Sigmoid colon (tissue), 3 donors: ENCODE measurements at regions not wholly inside any gene's neighbourhood (a gene's known extent, or its start where the extent isn't known, plus 50 kb on each side); places are given as distances from the start of the nearest gene placed in this dataset.

ENCODE experiments used
- POLR2A ChIP-seq, 2 donors: fragments of 450-650 bp; IDR thresholded peaks; one replicate each; pipeline ENCODE4 v1.6.1; 2016; ENCODE audit warnings: antibody characterized with exemption in 2 of 2, mild to moderate bottlenecking in 2 of 2, moderate library complexity in 2 of 2
- TF ChIP-seq, protein P1 (sequence below), 4 experiments: fragments of 450-650 bp in 3 of 4; fragments of 200-600 bp in 1 of 4; IDR thresholded peaks; one replicate each; pipeline ENCODE4 v1.5.1; 2016 to 2019; ENCODE audit warnings: antibody characterized with exemption in 4 of 4, mild to moderate bottlenecking in 3 of 4, moderate library complexity in 2 of 4

DNA sequence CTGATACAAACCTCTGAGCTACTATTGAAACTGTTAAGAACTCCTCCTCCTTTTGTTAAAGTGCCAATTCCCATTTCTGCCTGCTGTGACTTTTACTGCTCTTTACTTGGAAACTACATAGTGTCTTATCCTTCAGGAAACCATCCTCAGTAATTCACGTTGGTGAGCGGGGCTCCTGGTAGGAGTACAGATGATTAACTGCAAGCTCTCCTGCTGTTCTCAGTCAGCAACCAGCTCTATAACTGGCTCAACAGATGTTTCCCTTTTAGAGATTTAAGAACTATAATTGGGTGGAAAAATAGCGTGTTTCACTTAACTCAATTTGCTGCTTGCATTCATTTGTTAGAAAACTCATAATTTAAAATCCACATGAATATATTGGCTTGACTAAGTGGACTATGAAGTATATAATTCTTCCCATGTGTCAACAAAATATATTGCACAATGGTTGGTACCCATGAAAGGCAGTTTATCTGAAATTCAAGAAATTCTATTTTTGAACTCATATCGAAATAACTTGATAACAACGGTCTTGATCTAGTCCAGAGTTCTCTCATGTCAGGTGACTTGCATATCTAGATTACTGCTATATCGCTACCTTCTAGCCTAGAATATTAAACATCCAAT lies 574.0 kb downstream of the KCNT2 start:
- TF ChIP-seq, protein P1, sequence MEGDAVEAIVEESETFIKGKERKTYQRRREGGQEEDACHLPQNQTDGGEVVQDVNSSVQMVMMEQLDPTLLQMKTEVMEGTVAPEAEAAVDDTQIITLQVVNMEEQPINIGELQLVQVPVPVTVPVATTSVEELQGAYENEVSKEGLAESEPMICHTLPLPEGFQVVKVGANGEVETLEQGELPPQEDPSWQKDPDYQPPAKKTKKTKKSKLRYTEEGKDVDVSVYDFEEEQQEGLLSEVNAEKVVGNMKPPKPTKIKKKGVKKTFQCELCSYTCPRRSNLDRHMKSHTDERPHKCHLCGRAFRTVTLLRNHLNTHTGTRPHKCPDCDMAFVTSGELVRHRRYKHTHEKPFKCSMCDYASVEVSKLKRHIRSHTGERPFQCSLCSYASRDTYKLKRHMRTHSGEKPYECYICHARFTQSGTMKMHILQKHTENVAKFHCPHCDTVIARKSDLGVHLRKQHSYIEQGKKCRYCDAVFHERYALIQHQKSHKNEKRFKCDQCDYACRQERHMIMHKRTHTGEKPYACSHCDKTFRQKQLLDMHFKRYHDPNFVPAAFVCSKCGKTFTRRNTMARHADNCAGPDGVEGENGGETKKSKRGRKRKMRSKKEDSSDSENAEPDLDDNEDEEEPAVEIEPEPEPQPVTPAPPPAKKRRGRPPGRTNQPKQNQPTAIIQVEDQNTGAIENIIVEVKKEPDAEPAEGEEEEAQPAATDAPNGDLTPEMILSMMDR (IDR thresholded peaks at IDR 0.05): no peak
- TF ChIP-seq POLR2A (IDR thresholded peaks at IDR 0.05): no peak
